HT-29 (cell line): ENCODE measurements at regions not wholly inside any gene's neighbourhood (a gene's known extent, or its start where the extent isn't known, plus 50 kb on each side); places are given as distances from the start of the nearest gene placed in this dataset.

Experiments used
- DNase-seq: peaks from one replicate; pipeline ENCODE4 v3.0.0-alpha.2; 2015; ENCODE audit warnings: low spot score

- no peak for DNase-seq
Observed at GRCh38 chr18:27276886-27277285, 91.8 kb upstream of the CHST9 start.

- DNase-seq, result no peak
Observed at GRCh38 chr18:27276479-27276878, 91.4 kb upstream of the CHST9 start.

GRCh38 chr18:27274901-27275300 lies 89.8 kb upstream of the CHST9 start:
- DNase-seq, result no peak

- DNase-seq, result no peak
Observed at GRCh38 chr18:27270508-27270907, 85.4 kb upstream of the CHST9 start.

- DNase-seq, result no peak
Observed at GRCh38 chr18:27263369-27263768, 78.3 kb upstream of the CHST9 start.

- DNase-seq, result no peak
Observed at GRCh38 chr18:27261769-27262549, 76.9 kb upstream of the CHST9 start.

GRCh38 chr18:27253571-27253970 lies 68.5 kb upstream of the CHST9 start:
- DNase-seq, result no peak

GRCh38 chr18:27250471-27250870 lies 65.4 kb upstream of the CHST9 start:
- no peak for DNase-seq

- no peak for DNase-seq
Observed at GRCh38 chr18:27249933-27250332, 64.8 kb upstream of the CHST9 start.

GRCh38 chr18:27244259-27244658 lies 59.2 kb upstream of the CHST9 start:
- DNase-seq, result no peak

GRCh38 chr18:27242392-27243047 lies 57.4 kb upstream of the CHST9 start:
- DNase-seq, result no peak

- no peak for DNase-seq
Observed at GRCh38 chr18:27240383-27240782, 55.3 kb upstream of the CHST9 start.

GRCh38 chr18:27239669-27240068 lies 54.6 kb upstream of the CHST9 start:
- DNase-seq, result no peak

- DNase-seq, result no peak
Observed at GRCh38 chr18:27235218-27235870, 50.2 kb upstream of the CHST9 start.
